Tibial nerve (tissue), 3 donors: ENCODE measurements at regions not wholly inside any gene's neighbourhood (a gene's known extent, or its start where the extent isn't known, plus 50 kb on each side); places are given as distances from the start of the nearest gene placed in this dataset.

Experiments used
- CTCF ChIP-seq, 5 experiments: fragments of 200-600 bp in 3 of 5; fragments of 450-650 bp in 2 of 5; sonication (generic) in 3 of 5; IDR thresholded peaks; one replicate each; pipeline ENCODE4 v1.5.1; 2016 to 2019; ENCODE audit warnings: antibody characterized with exemption in 5 of 5, mild to moderate bottlenecking in 3 of 5, moderate library complexity in 2 of 5
- POLR2A ChIP-seq, 2 donors: fragments of 450-650 bp; IDR thresholded peaks; one replicate each; pipeline ENCODE4 v1.6.1; 2017; ENCODE audit warnings: antibody characterized with exemption in 2 of 2, mild to moderate bottlenecking in 2 of 2, moderate library complexity in 2 of 2

- TF ChIP-seq POLR2A (IDR thresholded peaks at IDR 0.05), result no peak
- TF ChIP-seq CTCF (IDR thresholded peaks at IDR 0.05), result no peak
Observed at GRCh38 chr18:64410685-64411084, 261.8 kb upstream of the LINC00305 start.
